Activated T-helper 17 cell treated with anti-CD3 and anti-CD28 coated beads, Interleukin-2, amount 50 U/mL, for 72 hours (primary cell): ENCODE measurements at regions not wholly inside any gene's neighbourhood (a gene's known extent, or its start where the extent isn't known, plus 50 kb on each side); places are given as distances from the start of the nearest gene placed in this dataset.
"Not testable (repeated sequence)": the region's sequence is repeated elsewhere in the genome, so short reads cannot be mapped to it uniquely, and the experiment has no call there.

ENCODE experiments used
- ATAC-seq: fragments of 150-1000 bp; cut with Tn5 transposase; replicated peaks from 2 replicates; pipeline ENCODE4 v1.10.0; 2021; ENCODE audit warnings: mild to moderate bottlenecking, moderate library complexity
- H3K27ac Mint-ChIP-seq: one replicate; pipeline ENCODE4 v1.8.0; 2022; ENCODE audit warnings: mixed read lengths
- H3K27me3 Mint-ChIP-seq: one replicate; pipeline ENCODE4 v1.8.0; 2022; ENCODE audit warnings: mixed read lengths
- H3K36me3 Mint-ChIP-seq: one replicate; pipeline ENCODE4 v1.8.0; 2022; ENCODE audit warnings: low read depth, mild to moderate bottlenecking, mixed read lengths
- H3K4me1 Mint-ChIP-seq: one replicate; pipeline ENCODE4 v1.8.0; 2022; ENCODE audit warnings: mixed read lengths
- H3K4me3 Mint-ChIP-seq: one replicate; pipeline ENCODE4 v1.8.0; 2022; ENCODE audit warnings: mild to moderate bottlenecking, mixed read lengths
- H3K9me3 Mint-ChIP-seq: one replicate; pipeline ENCODE4 v1.8.0; 2022; ENCODE audit warnings: mixed read lengths

DNA sequence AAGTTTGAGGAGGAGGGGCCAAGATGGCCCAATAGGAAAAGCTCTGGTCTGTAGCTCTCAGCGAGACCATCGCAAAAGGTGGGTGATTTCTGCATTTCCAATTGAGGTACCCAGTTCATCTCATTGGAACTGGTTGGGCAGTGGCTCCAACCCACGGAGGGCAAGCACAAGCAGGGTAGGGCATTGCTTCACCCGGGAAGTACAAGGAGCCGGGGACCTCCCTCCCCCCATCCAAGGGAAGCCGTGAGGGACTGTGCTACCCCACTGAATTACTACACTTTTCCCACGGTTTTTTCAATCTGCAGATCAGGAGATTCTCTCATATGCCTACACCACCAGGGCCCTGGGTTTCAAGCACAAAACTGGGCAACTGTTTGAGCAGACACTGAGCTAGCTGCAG lies 58.0 kb upstream of the EFCAB3 start:
- Mint-ChIP-seq H3K36me3 (no peaks in the 10 kb centered on the region), H3K4me1 (no peaks in the 10 kb centered on the region), H3K9me3 (no peaks in the 10 kb centered on the region), H3K27ac (no peak overlapping the region), H3K4me3 (no peak overlapping the region), H3K27me3 (peaks cover 18% of the 10 kb centered on the region)
- ATAC-seq = no peak

DNA sequence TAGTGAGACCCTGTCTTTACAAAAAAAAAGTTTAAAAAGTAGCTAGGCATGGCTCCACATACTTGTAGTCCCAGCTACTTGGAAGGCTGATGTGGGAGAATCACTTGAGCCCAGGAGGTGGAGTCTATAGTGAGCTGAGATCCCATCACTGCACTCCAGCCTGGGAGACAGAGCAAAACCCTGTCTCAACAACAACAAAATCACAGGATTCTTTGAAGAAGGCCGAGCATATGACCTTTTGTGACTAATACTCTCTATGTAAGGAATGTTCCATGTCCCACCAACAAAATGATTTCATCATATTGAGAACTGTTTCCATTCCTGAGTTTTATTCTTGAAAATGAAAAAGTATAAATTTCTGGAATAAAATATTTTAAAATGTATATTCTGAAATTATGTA lies 58.9 kb upstream of the EFCAB3 start:
- Mint-ChIP-seq H3K4me3 (no peak overlapping the region), H3K27me3 (peaks cover 22% of the 10 kb centered on the region), H3K27ac (no peak overlapping the region), H3K9me3 (no peaks in the 10 kb centered on the region), H3K4me1 (no peaks in the 10 kb centered on the region), H3K36me3 (no peaks in the 10 kb centered on the region)
- no peak for ATAC-seq

DNA sequence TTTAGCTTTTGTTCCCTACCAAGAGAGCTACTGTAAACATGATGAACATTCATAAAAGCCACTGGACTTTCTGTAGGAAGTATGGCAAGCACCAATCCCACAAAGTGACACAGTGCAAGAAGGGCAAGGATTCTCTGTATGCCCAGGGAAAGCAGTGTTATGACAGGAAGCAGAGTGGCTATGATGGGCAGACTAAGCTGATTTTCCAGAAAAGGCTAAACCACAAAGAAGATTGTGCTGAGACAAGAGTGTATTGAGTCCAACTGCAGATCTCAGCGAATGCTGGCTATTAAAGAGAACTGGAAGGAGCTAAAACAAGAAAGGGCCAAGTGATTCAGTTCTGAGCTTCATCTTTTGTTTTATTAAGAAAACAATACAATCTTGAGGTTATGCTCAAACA lies 60.5 kb upstream of the EFCAB3 start:
- Mint-ChIP-seq H3K27ac (no peak overlapping the region), H3K36me3 (no peaks in the 10 kb centered on the region), H3K4me1 (no peaks in the 10 kb centered on the region), H3K9me3 (no peaks in the 10 kb centered on the region), H3K4me3 (no peak overlapping the region), H3K27me3 (peaks cover 32% of the 10 kb centered on the region)
- no peak for ATAC-seq

DNA sequence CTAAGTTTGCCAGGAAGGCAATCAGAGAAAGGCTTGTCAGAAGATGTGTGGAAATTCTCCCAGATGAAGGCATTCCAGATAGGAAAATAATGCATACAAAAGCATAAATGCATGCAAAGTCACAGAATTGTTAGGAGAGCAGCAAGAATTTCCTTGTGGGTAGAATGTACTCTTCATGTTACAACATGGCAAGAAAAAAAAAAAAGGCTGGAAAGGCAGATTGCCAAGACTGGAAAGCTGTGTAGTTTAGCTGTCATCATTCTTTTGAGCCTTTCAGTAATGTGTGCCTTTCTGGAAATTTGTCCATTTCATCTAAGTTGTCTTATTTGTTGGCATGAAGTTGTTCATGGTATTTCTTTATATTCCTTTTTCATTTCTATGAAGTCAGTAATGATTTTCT lies 71.0 kb upstream of the EFCAB3 start:
- peaks cover 6% of the 10 kb centered on the region for H3K9me3 Mint-ChIP-seq
- ATAC-seq = no peak
- H3K4me3 Mint-ChIP-seq = no peak overlapping the region
- H3K36me3 Mint-ChIP-seq = no peaks in the 10 kb centered on the region
- H3K27me3 Mint-ChIP-seq = peaks cover 41% of the 10 kb centered on the region
- H3K27ac Mint-ChIP-seq = no peak overlapping the region
- no peaks in the 10 kb centered on the region for H3K4me1 Mint-ChIP-seq

DNA sequence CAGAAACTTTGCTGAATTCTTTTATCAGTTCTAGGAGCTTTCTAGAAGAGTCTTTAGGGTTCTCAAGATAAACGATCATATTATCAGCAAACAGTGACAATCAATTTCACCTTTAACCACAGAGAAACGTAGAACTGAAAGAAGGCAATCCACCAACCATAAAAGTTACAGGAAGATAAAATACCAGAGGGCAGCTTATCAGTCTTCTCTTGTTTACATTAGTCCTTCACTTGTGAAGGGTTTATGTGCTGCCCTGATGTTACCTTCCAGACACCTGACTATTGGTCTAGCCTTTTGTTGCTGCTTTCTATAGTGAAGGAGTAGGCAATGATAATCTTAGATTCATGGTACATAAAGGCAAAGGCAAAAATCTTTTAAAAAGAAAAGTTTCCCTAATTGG lies 73.2 kb upstream of the EFCAB3 start:
- H3K4me1 Mint-ChIP-seq = no peaks in the 10 kb centered on the region
- H3K27me3 Mint-ChIP-seq = peaks cover 42% of the 10 kb centered on the region
- H3K27ac Mint-ChIP-seq = no peak overlapping the region
- no peak overlapping the region for H3K4me3 Mint-ChIP-seq
- H3K36me3 Mint-ChIP-seq = no peaks in the 10 kb centered on the region
- ATAC-seq = no peak
- H3K9me3 Mint-ChIP-seq = peaks cover 6% of the 10 kb centered on the region

DNA sequence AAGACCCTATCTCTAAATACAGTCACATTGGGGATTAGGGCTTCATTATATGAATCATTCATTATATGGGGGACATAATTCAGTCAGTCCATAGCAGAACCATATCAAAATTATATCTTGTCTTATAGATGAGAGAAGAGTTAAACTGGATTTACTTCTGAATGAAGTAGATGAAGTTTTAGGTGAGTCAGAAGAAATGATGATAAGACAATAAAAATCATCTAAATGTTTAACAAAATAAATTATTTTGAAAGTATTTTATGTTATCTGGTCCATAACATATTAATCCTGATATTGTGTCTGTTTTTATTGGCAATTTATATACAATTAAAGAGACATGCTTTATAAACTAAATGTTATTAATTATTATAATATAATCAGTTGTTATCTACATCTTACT lies 76.9 kb upstream of the EFCAB3 start:
- no peaks in the 10 kb centered on the region for H3K4me1 Mint-ChIP-seq
- H3K9me3 Mint-ChIP-seq = no peaks in the 10 kb centered on the region
- no peaks in the 10 kb centered on the region for H3K36me3 Mint-ChIP-seq
- no peak for ATAC-seq
- no peak overlapping the region for H3K4me3 Mint-ChIP-seq
- peaks cover 42% of the 10 kb centered on the region for H3K27me3 Mint-ChIP-seq
- H3K27ac Mint-ChIP-seq = no peak overlapping the region

DNA sequence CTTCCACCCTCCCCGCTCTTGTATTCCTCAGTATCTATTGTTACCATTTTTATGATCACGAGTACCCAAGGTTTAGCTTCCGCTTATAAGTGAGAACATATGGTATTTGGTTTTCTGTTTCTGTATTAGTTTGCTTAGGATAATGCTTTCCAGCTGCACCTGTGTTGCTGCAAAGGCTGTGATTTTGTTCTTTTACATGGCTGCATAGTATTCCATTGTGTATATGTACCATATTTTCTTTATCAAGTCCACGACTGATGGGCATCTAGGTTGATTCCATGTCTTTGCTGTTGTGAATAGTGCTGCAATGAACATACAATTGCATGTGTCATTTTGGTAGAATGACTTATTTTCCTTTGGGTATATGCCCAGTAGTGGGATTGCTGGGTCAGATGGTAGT lies 79.7 kb upstream of the EFCAB3 start:
- Mint-ChIP-seq H3K4me3 (no peak overlapping the region), H3K4me1 (no peaks in the 10 kb centered on the region), H3K27me3 (peaks cover 23% of the 10 kb centered on the region), H3K27ac (no peak overlapping the region), H3K9me3 (no peaks in the 10 kb centered on the region), H3K36me3 (no peaks in the 10 kb centered on the region)
- no peak for ATAC-seq

DNA sequence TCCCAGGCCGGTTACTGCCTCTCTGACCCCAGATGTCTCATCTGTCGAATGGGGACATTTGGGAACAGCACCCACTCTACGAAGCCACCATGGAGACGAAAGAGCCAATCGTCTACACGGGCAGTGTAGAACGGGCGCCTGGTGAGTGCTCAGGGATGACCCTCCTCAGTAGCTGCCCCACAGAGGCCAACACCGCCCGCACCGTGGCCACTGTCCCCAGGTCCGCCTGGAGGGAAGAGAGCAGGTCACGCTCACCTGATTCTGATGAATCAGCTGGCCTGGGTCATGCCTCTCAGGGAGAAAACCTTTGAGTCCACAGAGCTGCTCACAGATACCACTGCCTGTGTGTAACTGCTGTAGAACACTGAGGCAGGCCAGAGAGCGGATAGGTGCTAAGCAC lies 105.1 kb upstream of the EFCAB3 start:
- not testable (repeated sequence) for H3K4me1 Mint-ChIP-seq, H3K4me3 Mint-ChIP-seq, H3K27me3 Mint-ChIP-seq, ATAC-seq, H3K9me3 Mint-ChIP-seq, H3K27ac Mint-ChIP-seq, H3K36me3 Mint-ChIP-seq

DNA sequence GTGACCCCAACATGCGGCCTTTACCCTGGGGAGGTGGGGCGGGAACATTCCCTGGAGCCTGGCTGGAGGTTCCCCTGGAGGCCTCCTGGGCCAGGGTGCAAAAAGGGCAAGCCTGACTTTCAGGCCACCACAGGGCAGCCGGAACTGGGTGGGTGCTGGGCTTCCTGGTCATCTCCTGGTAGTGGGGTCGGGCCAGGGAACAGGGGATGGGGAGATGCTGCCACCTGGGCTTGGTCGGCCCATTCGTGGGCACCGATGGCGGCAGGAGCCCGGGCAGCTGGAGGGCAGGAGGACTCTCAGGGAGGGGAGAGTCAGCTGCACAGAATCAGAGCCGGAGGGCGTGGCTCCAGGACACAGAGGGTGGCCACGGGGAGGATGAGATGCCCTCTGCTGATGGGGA lies 112.0 kb upstream of the EFCAB3 start:
- H3K27me3 Mint-ChIP-seq, ATAC-seq, H3K27ac Mint-ChIP-seq, H3K4me3 Mint-ChIP-seq, H3K36me3 Mint-ChIP-seq, H3K9me3 Mint-ChIP-seq, H3K4me1 Mint-ChIP-seq: not testable (repeated sequence)

DNA sequence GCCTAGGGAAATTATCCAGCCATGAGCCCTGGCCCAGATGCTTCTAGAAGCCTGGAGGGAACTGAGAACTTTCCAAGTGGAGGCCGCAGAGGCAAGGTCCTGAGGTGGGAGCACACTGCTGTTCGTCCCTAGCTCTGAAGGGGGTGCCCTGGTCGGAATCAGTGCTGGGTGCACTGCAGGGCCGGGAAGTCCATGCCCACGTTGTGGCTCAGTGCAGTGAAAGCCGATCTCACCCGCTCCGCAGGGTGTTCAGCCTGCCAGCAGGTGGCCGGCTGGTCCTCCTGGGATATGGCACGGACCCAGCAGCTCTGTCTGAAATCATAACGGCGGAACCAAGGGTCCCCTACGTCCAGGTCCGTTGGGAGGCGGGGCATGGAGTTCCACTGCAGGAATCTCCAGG lies 115.4 kb upstream of the EFCAB3 start:
- H3K27me3 Mint-ChIP-seq, H3K4me3 Mint-ChIP-seq, H3K27ac Mint-ChIP-seq, H3K4me1 Mint-ChIP-seq, H3K36me3 Mint-ChIP-seq, H3K9me3 Mint-ChIP-seq, ATAC-seq: not testable (repeated sequence)

DNA sequence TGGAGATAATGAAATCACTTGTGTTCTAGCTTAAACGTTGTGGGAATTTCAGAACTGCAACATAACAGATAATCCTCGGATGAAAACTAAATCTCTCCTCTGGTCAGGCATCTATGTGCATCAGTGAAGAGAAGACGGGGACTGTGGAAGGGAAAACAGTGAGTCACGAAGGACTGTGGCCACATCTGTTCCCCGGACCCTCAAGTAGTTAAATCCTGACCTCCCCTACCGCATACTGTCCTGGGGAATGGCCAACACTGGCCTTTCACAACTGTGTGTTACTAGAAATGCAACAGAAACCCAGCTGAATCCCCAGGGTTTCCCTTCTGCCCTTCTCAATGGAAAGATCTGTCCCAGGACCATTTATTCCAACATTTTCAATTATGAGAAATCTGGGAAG lies 124.6 kb upstream of the EFCAB3 start:
- H3K36me3 Mint-ChIP-seq, ATAC-seq, H3K4me3 Mint-ChIP-seq, H3K9me3 Mint-ChIP-seq, H3K27ac Mint-ChIP-seq, H3K4me1 Mint-ChIP-seq, H3K27me3 Mint-ChIP-seq: not testable (repeated sequence)

DNA sequence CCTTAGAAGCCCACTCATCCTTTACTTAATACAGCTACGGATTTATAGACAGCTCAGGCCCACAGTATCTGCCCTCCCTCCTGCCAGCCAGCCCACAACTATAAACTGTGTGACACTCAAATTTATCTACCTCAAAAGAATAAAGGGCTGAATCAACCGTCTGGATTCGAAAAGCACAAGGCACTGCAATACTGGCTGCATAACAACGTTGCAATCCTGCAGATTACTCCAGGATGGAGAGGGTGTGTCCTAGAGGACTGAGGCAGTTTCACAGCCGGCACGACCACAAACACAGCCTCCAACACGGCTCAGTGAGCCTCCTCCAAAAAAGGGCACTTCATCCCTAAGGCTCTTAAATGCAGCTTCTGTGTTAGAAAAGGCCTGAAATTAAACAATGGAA lies 138.3 kb upstream of the EFCAB3 start:
- H3K27ac Mint-ChIP-seq, H3K4me1 Mint-ChIP-seq, H3K4me3 Mint-ChIP-seq, H3K36me3 Mint-ChIP-seq, H3K9me3 Mint-ChIP-seq, ATAC-seq: not testable (repeated sequence)
- H3K27me3 Mint-ChIP-seq = peaks cover 12% of the 10 kb centered on the region

DNA sequence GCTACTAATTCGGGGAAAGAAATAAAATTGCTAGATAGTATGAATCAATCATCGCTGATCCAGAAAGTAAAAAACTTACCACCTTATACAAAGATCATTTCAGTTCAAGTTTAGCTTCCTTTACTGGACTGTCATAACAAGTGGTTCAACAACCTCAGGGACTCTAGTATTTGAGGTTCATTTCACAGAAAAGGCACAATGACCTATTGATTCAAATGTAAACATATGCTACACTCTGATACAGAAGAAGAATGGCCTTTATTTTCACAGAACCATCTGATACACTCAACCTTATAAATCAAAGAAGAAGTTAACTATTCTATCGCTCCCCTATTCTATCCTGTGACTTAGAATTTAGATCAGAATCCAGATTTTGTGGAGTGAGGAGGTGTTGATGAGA lies 140.8 kb upstream of the EFCAB3 start:
- H3K27ac Mint-ChIP-seq, H3K27me3 Mint-ChIP-seq, H3K9me3 Mint-ChIP-seq, H3K4me3 Mint-ChIP-seq, H3K4me1 Mint-ChIP-seq, H3K36me3 Mint-ChIP-seq, ATAC-seq: not testable (repeated sequence)

DNA sequence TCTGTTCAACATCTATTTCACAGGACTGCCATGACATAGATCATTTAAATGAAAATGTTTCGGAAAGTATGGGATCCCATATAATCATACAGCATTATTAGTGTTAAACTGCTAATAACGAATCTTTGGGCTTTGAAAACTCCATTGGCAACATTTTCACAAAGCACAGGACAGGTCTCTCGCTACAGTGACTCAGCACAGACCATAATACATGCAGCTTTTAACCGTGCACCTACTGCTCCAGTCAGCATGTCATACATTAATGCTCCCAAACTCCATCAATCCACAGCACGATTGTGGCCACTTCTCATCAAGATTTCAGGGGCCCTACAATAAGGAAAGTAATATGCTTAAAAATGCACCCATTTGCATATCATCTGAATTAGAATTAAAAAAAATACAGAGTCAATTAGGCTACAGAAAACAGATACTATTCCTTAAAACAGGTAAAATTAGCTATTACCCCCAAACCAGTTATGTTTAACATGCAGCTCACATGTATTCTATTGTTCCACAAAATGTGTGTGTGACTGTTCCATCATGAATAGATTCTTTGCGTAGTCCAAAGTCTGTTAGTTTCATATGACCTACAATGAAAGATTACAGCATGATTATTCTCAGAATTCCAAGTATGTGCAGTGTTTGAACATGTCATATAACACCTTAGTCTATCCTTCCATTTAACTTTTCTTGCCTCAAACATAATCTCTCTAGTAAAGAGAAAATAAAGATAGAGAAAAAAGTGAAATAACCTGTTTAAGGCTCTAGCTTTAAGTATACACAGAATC lies 141.6 kb upstream of the EFCAB3 start:
- ATAC-seq, H3K27me3 Mint-ChIP-seq, H3K27ac Mint-ChIP-seq: not testable (repeated sequence)

DNA sequence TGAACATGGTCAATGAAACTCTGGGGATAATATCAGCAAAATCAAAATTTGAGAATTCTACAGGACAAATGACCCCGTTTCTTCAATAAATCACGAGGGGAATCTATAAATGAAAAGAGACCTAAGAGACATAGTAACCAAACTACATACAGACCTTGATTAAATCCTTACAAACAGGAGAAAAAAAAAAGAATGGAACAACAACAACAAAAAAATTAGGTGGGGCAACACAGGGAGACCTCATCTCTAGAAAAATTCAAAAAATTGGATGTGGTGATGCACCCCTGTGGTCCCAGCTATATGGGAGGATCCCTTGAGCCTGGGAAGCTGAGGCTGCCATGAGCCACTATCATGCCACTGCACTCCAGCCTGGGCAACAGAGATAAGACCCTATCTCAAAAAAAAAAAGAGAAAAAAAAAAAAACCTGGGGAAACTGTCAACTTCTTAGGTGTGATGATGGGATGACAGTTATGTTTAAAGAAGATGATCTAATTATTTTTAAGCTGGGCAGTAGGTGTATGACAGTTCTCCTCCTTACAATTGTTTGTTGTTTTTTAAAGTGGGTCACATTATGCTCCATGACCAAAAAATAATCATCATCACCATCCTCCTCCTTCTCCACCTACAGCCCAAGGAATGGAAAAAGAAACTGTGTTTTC lies 146.4 kb upstream of the EFCAB3 start:
- not testable (repeated sequence) for H3K36me3 Mint-ChIP-seq, H3K27me3 Mint-ChIP-seq, H3K27ac Mint-ChIP-seq, H3K9me3 Mint-ChIP-seq, ATAC-seq, H3K4me3 Mint-ChIP-seq, H3K4me1 Mint-ChIP-seq

More for the DNA sequence above, 141.6 kb upstream of the EFCAB3 start:
- H3K4me1 Mint-ChIP-seq, H3K4me3 Mint-ChIP-seq, H3K36me3 Mint-ChIP-seq, H3K9me3 Mint-ChIP-seq: not testable (repeated sequence)

DNA sequence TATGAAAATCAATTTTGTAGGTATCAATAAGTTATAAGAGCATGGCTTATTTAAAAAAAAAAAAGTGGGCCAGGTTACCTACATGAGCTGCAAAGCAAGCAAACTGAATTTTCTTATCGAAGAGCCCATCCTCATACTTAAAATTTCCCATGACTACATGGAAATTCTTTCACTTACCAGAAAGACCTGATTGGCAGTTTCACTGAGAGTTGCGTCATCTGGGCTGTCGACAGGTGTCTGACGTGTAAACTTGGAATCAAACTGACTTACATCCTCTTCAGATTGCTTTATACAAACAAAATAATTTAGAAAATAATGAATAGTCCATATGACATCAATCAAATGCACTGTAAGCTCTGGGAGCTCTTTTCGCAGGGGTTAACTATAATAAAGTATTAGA lies 149.1 kb upstream of the EFCAB3 start:
- H3K4me1 Mint-ChIP-seq, H3K36me3 Mint-ChIP-seq, H3K4me3 Mint-ChIP-seq, H3K27me3 Mint-ChIP-seq, H3K9me3 Mint-ChIP-seq, H3K27ac Mint-ChIP-seq, ATAC-seq: not testable (repeated sequence)
